ENCODE measurements at regions not wholly inside any gene's neighbourhood (a gene's known extent, or its start where the extent isn't known, plus 50 kb on each side); places are given as distances from the start of the nearest gene placed in this dataset.

GRCh38 chr4:123819362-123820035 lies 422.9 kb downstream of the SPRY1 start:
- TF ChIP-seq, protein P1, sequence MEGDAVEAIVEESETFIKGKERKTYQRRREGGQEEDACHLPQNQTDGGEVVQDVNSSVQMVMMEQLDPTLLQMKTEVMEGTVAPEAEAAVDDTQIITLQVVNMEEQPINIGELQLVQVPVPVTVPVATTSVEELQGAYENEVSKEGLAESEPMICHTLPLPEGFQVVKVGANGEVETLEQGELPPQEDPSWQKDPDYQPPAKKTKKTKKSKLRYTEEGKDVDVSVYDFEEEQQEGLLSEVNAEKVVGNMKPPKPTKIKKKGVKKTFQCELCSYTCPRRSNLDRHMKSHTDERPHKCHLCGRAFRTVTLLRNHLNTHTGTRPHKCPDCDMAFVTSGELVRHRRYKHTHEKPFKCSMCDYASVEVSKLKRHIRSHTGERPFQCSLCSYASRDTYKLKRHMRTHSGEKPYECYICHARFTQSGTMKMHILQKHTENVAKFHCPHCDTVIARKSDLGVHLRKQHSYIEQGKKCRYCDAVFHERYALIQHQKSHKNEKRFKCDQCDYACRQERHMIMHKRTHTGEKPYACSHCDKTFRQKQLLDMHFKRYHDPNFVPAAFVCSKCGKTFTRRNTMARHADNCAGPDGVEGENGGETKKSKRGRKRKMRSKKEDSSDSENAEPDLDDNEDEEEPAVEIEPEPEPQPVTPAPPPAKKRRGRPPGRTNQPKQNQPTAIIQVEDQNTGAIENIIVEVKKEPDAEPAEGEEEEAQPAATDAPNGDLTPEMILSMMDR (IDR thresholded peaks at IDR 0.05), result no peak
- TF ChIP-seq POLR2A (IDR thresholded peaks at IDR 0.05) (no peak), POLR2AphosphoS5 (IDR thresholded peaks at IDR 0.05) (no peak), EP300 (IDR thresholded peaks at IDR 0.05) (no peak)
- Histone ChIP-seq H3K27ac (no peak overlapping the region), H3K4me1 (peaks cover 0 to under 1% (median 0%) of the 10 kb centered on the region in 4 donors), H3K4me3 (no peak overlapping the region), H3K36me3 (no peaks in the 10 kb centered on the region), H3K27me3 (no peaks in the 10 kb centered on the region), H3K9me3 (no peaks in the 10 kb centered on the region)
- DNase-seq (no peak), ATAC-seq (ENCODE audit: low FRiP score in 2 of 2) (peak in 1 of 2 donors; percentile 36)

- H3K27me3 ChIP-seq, result no peaks in the 10 kb centered on the region
- H3K4me1 ChIP-seq, result peaks cover 0 to 5% (median under 1%) of the 10 kb centered on the region in 4 donors
- TF ChIP-seq EP300 (IDR thresholded peaks at IDR 0.05) (no peak), POLR2A (IDR thresholded peaks at IDR 0.05) (no peak), POLR2AphosphoS5 (IDR thresholded peaks at IDR 0.05) (no peak)
- TF ChIP-seq, protein P1 (IDR thresholded peaks at IDR 0.05), result no peak
- no peaks in the 10 kb centered on the region for H3K9me3 ChIP-seq
- no peaks in the 10 kb centered on the region for H3K36me3 ChIP-seq
- ATAC-seq (ENCODE audit: low FRiP score in 2 of 2), result no peak
- H3K27ac ChIP-seq, result no peak overlapping the region
- no peak for DNase-seq
- H3K4me3 ChIP-seq, result no peak overlapping the region
Observed at GRCh38 chr4:123821861-123822260, 425.3 kb downstream of the SPRY1 start.

GRCh38 chr4:123822353-123822752 lies 425.8 kb downstream of the SPRY1 start:
- peaks cover 0 to 5% (median 2%) of the 10 kb centered on the region in 4 donors for H3K4me1 ChIP-seq
- H3K9me3 ChIP-seq, result no peaks in the 10 kb centered on the region
- 81 to 85% methylated on average over 2 of the region's 2 CpGs for WGBS, 2 donors
- TF ChIP-seq, protein P1 (IDR thresholded peaks at IDR 0.05), result no peak
- TF ChIP-seq POLR2A (IDR thresholded peaks at IDR 0.05), result no peak
- no peak for TF ChIP-seq POLR2AphosphoS5 (IDR thresholded peaks at IDR 0.05)
- DNase-seq (no peak), ATAC-seq (ENCODE audit: low FRiP score in 2 of 2) (no peak)
- no peaks in the 10 kb centered on the region for H3K36me3 ChIP-seq
- H3K4me3 ChIP-seq, result no peak overlapping the region
- no peaks in the 10 kb centered on the region for H3K27me3 ChIP-seq
- H3K27ac ChIP-seq, result no peak overlapping the region

DNA sequence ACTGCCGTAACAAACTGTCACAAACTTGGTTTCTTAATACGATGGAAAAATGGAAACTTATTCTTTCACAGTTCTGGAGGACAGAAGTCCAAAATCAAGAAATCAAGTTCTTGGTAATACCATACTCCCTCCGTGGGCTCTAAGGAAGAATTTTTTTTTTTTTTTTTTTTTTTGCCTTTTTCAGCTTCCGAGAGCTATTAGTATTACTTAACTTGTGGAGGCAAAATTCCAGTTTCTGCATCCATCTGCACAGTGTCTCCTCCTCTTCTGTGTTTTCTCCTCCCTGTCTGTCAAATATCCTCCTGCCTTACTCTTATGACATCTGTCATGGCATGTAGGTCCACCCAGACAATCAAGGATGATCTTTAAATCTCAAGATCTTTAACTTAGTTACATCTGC lies 426.6 kb downstream of the SPRY1 start:
- no peak overlapping the region for H3K4me3 ChIP-seq
- TF ChIP-seq POLR2AphosphoS5 (IDR thresholded peaks at IDR 0.05) (no peak), POLR2A (IDR thresholded peaks at IDR 0.05) (no peak), EP300 (IDR thresholded peaks at IDR 0.05) (no peak)
- TF ChIP-seq, protein P1 (IDR thresholded peaks at IDR 0.05), result no peak
- H3K9me3 ChIP-seq, result no peaks in the 10 kb centered on the region
- ATAC-seq (ENCODE audit: low FRiP score in 2 of 2) (no peak), DNase-seq (no peak)
- WGBS, 2 donors, result 83% methylated on average over 4 of the region's 4 CpGs
- no peaks in the 10 kb centered on the region for H3K27me3 ChIP-seq
- H3K36me3 ChIP-seq, result no peaks in the 10 kb centered on the region
- peaks cover 0 to 5% (median 2%) of the 10 kb centered on the region in 4 donors for H3K4me1 ChIP-seq
- no peak overlapping the region for H3K27ac ChIP-seq

- peaks cover 0 to 5% (median 2%) of the 10 kb centered on the region in 4 donors for H3K4me1 ChIP-seq
- H3K36me3 ChIP-seq, result no peaks in the 10 kb centered on the region
- H3K9me3 ChIP-seq, result no peaks in the 10 kb centered on the region
- 87 to 89% methylated on average over 1 of the region's 1 CpG for WGBS, 2 donors
- H3K27ac ChIP-seq, result peak overlapping the region in 1 of 4 donors; percentile 11
- no peak for DNase-seq
- H3K27me3 ChIP-seq, result no peaks in the 10 kb centered on the region
- ATAC-seq (ENCODE audit: low FRiP score in 2 of 2), result peak in 1 of 2 donors; percentile 26
- TF ChIP-seq, protein P1 (IDR thresholded peaks at IDR 0.05), result no peak
- TF ChIP-seq POLR2A (IDR thresholded peaks at IDR 0.05), result no peak
- no peak for TF ChIP-seq POLR2AphosphoS5 (IDR thresholded peaks at IDR 0.05)
- TF ChIP-seq EP300 (IDR thresholded peaks at IDR 0.05), result no peak
- H3K4me3 ChIP-seq, result no peak overlapping the region
Observed at GRCh38 chr4:123824524-123824923, 427.9 kb downstream of the SPRY1 start.

Measured in upper lobe of left lung (tissue), 6 donors.